ENCODE measurements at regions not wholly inside any gene's neighbourhood (a gene's known extent, or its start where the extent isn't known, plus 50 kb on each side); places are given as distances from the start of the nearest gene placed in this dataset.

GRCh38 chr2:188645986-188646385 lies 328.2 kb upstream of the COL3A1 start:
- no peak for DNase-seq (ENCODE audit: low read depth)
- H3K4me3 ChIP-seq (ENCODE audit: low read depth, low read length), result no peak overlapping the region
- no peak for TF ChIP-seq CTCF (IDR thresholded peaks at IDR 0.05; ENCODE audit: low read depth, low read length, missing control alignments)

- no peak for TF ChIP-seq CTCF (IDR thresholded peaks at IDR 0.05; ENCODE audit: low read depth, low read length, missing control alignments)
- DNase-seq (ENCODE audit: low read depth), result no peak
- H3K4me3 ChIP-seq (ENCODE audit: low read depth, low read length), result no peak overlapping the region
These were observed 326.6 kb upstream of the COL3A1 start for GRCh38 chr2:188647430-188648070.

GRCh38 chr2:188659656-188660406 lies 314.3 kb upstream of the COL3A1 start:
- H3K4me3 ChIP-seq (ENCODE audit: low read depth, low read length), result no peak overlapping the region
- DNase-seq (ENCODE audit: low read depth), result no peak
- TF ChIP-seq CTCF (IDR thresholded peaks at IDR 0.05; ENCODE audit: low read depth, low read length, missing control alignments), result no peak

- H3K4me3 ChIP-seq (ENCODE audit: low read depth, low read length), result no peak overlapping the region
- no peak for TF ChIP-seq CTCF (IDR thresholded peaks at IDR 0.05; ENCODE audit: low read depth, low read length, missing control alignments)
- no peak for DNase-seq (ENCODE audit: low read depth)
These were observed 310.9 kb upstream of the COL3A1 start for GRCh38 chr2:188663301-188663700.

GRCh38 chr2:188664416-188664815 lies 309.8 kb upstream of the COL3A1 start:
- H3K4me3 ChIP-seq (ENCODE audit: low read depth, low read length), result no peak overlapping the region
- DNase-seq (ENCODE audit: low read depth), result no peak
- no peak for TF ChIP-seq CTCF (IDR thresholded peaks at IDR 0.05; ENCODE audit: low read depth, low read length, missing control alignments)

- no peak for DNase-seq (ENCODE audit: low read depth)
- no peak overlapping the region for H3K4me3 ChIP-seq (ENCODE audit: low read depth, low read length)
- no peak for TF ChIP-seq CTCF (IDR thresholded peaks at IDR 0.05; ENCODE audit: low read depth, low read length, missing control alignments)
These were observed 309.1 kb upstream of the COL3A1 start for GRCh38 chr2:188664951-188665595.

Data from GM12864 (cell line).